GM23338 (cell line): ENCODE measurements at regions not wholly inside any gene's neighbourhood (a gene's known extent, or its start where the extent isn't known, plus 50 kb on each side); places are given as distances from the start of the nearest gene placed in this dataset.

ENCODE experiments used
- ATAC-seq: fragments of 200-7000 bp; cut with Tn5 transposase; 3 replicates; pipeline ENCODE4 v1.9.1; 2020
- DNase-seq: peaks from one replicate; pipeline ENCODE4 v3.0.0-alpha.2; 2015; ENCODE audit warnings: low spot score
- H2AFZ ChIP-seq: fragments of 200-600 bp; sonication (generic); 2 replicates; pipeline ENCODE4 v1.8.0; 2016; ENCODE audit warnings: antibody characterized with exemption, mild to moderate bottlenecking, moderate library complexity
- H3F3A ChIP-seq: fragments of 200-600 bp; sonication (generic); replicated peaks from 2 replicates; pipeline ENCODE4 v1.8.0; 2017; ENCODE audit warnings: antibody characterized with exemption, mixed run types, low read depth
- H3K27ac ChIP-seq: fragments of 200-600 bp; sonication (generic); 2 replicates; pipeline ENCODE4 v1.6.1; 2016; ENCODE audit warnings: low read depth
- H3K27me3 ChIP-seq: fragments of 200-600 bp; sonication (generic); 2 replicates; pipeline ENCODE4 v1.8.0; 2016; ENCODE audit warnings: mild to moderate bottlenecking, mixed run types, moderate library complexity; ENCODE audit not compliant: insufficient read depth
- H3K36me3 ChIP-seq: fragments of 200-600 bp; sonication (generic); 2 replicates; pipeline ENCODE4 v1.8.0; 2016; ENCODE audit warnings: mild to moderate bottlenecking; ENCODE audit not compliant: insufficient read depth
- H3K4me1 ChIP-seq: fragments of 200-600 bp; sonication (generic); 2 replicates; pipeline ENCODE4 v1.8.0; 2016; ENCODE audit warnings: mild to moderate bottlenecking, moderate library complexity; ENCODE audit not compliant: insufficient read depth
- H3K4me2 ChIP-seq: fragments of 200-600 bp; sonication (generic); 2 replicates; pipeline ENCODE4 v1.7.1; 2017; ENCODE audit warnings: mixed run types
- H3K4me3 ChIP-seq: fragments of 200-600 bp; sonication (generic); 2 replicates; pipeline ENCODE4 v1.6.1; 2016; ENCODE audit warnings: mixed run types
- H3K79me2 ChIP-seq: fragments of 200-600 bp; sonication (generic); replicated peaks from 2 replicates; pipeline ENCODE4 v1.8.0; 2017; ENCODE audit warnings: mild to moderate bottlenecking; ENCODE audit not compliant: insufficient read depth
- H3K9me2 ChIP-seq: fragments of 200-600 bp; sonication (generic); 2 replicates; pipeline ENCODE4 v1.8.0; 2017; ENCODE audit not compliant: insufficient read depth
- H4K20me1 ChIP-seq: fragments of 200-600 bp; sonication (generic); replicated peaks from 2 replicates; pipeline ENCODE4 v1.8.0; 2017; ENCODE audit warnings: mild to moderate bottlenecking; ENCODE audit not compliant: insufficient read depth
- H3K27ac Mint-ChIP-seq: 2 replicates; pipeline ENCODE4 v1.8.0; 2020; ENCODE audit warnings: inconsistent platforms, mild to moderate bottlenecking, moderate library complexity, mixed read lengths
- H3K27me3 Mint-ChIP-seq: 3 replicates; pipeline ENCODE4 v1.8.0; 2022; ENCODE audit warnings: low read depth, mild to moderate bottlenecking, moderate library complexity, mixed read lengths, inconsistent platforms; ENCODE audit not compliant: insufficient read depth, poor library complexity
- H3K36me3 Mint-ChIP-seq: 3 replicates; pipeline ENCODE4 v1.8.0; 2021; ENCODE audit warnings: low read depth, mild to moderate bottlenecking, inconsistent platforms, moderate library complexity, mixed read lengths
- H3K4me1 Mint-ChIP-seq: 3 replicates; pipeline ENCODE4 v1.8.0; 2020; ENCODE audit warnings: mild to moderate bottlenecking, inconsistent platforms, mixed read lengths
- H3K4me3 Mint-ChIP-seq: 3 replicates; pipeline ENCODE4 v1.8.0; 2021; ENCODE audit warnings: moderate library complexity, mild to moderate bottlenecking, inconsistent platforms, mixed read lengths
- H3K9me3 Mint-ChIP-seq: 3 replicates; pipeline ENCODE4 v1.8.0; 2020; ENCODE audit warnings: moderate library complexity, mild to moderate bottlenecking, inconsistent platforms, mixed read lengths
- CREB1 ChIP-seq: fragments of 250-450 bp; sonication (Bioruptor Pico); IDR thresholded peaks from 2 replicates; pipeline ENCODE4 v1.5.0; 2020; ENCODE audit warnings: low read depth, mild to moderate bottlenecking, moderate library complexity
- CTCF ChIP-seq, 2 experiments: fragments of 200-600 bp in 1 of 2; sonication (generic) in 1 of 2; conservative IDR thresholded peaks; 2 replicates each; pipeline versions ENCODE4 v1.5.1 to v1.6.1; 2016 to 2017; ENCODE audit warnings: antibody characterized with exemption in 2 of 2, low read depth in 2 of 2, mild to moderate bottlenecking in 2 of 2, moderate library complexity in 1 of 2
- ETS1 ChIP-seq: IDR thresholded peaks from 2 replicates; pipeline ENCODE4 v1.6.1; 2016; ENCODE audit warnings: antibody characterized with exemption
- EZH2 ChIP-seq: fragments of 200-600 bp; sonication (generic); IDR thresholded peaks from one replicate; pipeline ENCODE4 v1.8.0; 2017; ENCODE audit warnings: antibody characterized with exemption, mild to moderate bottlenecking, low read depth; ENCODE audit not compliant: unreplicated experiment
- NANOG ChIP-seq: IDR thresholded peaks from 2 replicates; pipeline ENCODE4 v1.6.1; 2016; ENCODE audit warnings: antibody characterized with exemption, borderline replicate concordance
- POLR2AphosphoS5 ChIP-seq: IDR thresholded peaks from 2 replicates; pipeline ENCODE4 v1.6.1; 2016; ENCODE audit warnings: antibody characterized with exemption, low read depth
- REST ChIP-seq: IDR thresholded peaks from one replicate; pipeline ENCODE4 v1.6.1; 2018; ENCODE audit warnings: antibody characterized with exemption; ENCODE audit not compliant: unreplicated experiment
- STAT1 ChIP-seq: IDR thresholded peaks from one replicate; pipeline ENCODE4 v1.6.1; 2016; ENCODE audit warnings: antibody characterized with exemption; ENCODE audit not compliant: unreplicated experiment
- ZNF114 ChIP-seq: fragments of 250-450 bp; sonication (Bioruptor Pico); IDR thresholded peaks from 2 replicates; pipeline ENCODE4 v1.5.0; 2020; ENCODE audit warnings: mild to moderate bottlenecking, moderate library complexity
- ZNF462 ChIP-seq: fragments of 250-450 bp; sonication (Bioruptor Pico); IDR thresholded peaks from 2 replicates; pipeline ENCODE4 v1.5.0; 2020; ENCODE audit warnings: mild to moderate bottlenecking, moderate library complexity

GRCh38 chr3:192060160-192060781, 599.3 kb downstream of the PYDC2 start (continued):
- TF ChIP-seq REST (no peak), STAT1 (no peak), POLR2AphosphoS5 (no peak), ZNF462 (CRISPR knock-in tag) (no peak)

GRCh38 chr3:192061426-192061825, 600.5 kb downstream of the PYDC2 start:
- Mint-ChIP-seq H3K27ac (no peak overlapping the region), H3K4me3 (no peak overlapping the region)
- TF ChIP-seq NANOG (no peak), ZNF114 (CRISPR knock-in tag) (no peak), ETS1 (no peak), EZH2 (no peak), CREB1 (CRISPR knock-in tag) (no peak), STAT1 (no peak), POLR2AphosphoS5 (no peak), CTCF (conservative IDR thresholded peaks at IDR 0.05; ENCODE audit: low read depth in 2 of 2) (no peak)

More at GRCh38 chr3:192061426-192061825, 600.5 kb downstream of the PYDC2 start:
- H3K4me2 ChIP-seq = no peak overlapping the region
- H3K4me1 ChIP-seq = peaks cover 5% of the 10 kb centered on the region
- ATAC-seq = no peak
- H3K79me2 ChIP-seq = no peaks in the 10 kb centered on the region
- H3K36me3 ChIP-seq = no peaks in the 10 kb centered on the region
- no peaks in the 10 kb centered on the region for H3K9me2 ChIP-seq
- DNase-seq = no peak
- no peak overlapping the region for H2AFZ ChIP-seq
- H3K27me3 ChIP-seq = no peaks in the 10 kb centered on the region
- no peaks in the 10 kb centered on the region for H4K20me1 ChIP-seq
- no peak overlapping the region for H3K4me3 ChIP-seq
- H3K36me3 Mint-ChIP-seq = no peaks in the 10 kb centered on the region
- no peak overlapping the region for H3K27ac ChIP-seq
- no peaks in the 10 kb centered on the region for H3K9me3 Mint-ChIP-seq
- peaks cover 11% of the 10 kb centered on the region for H3K4me1 Mint-ChIP-seq
- no peaks in the 10 kb centered on the region for H3F3A ChIP-seq
- no peaks in the 10 kb centered on the region for H3K27me3 Mint-ChIP-seq
